Keratinocyte (primary cell): ENCODE measurements at regions not wholly inside any gene's neighbourhood (a gene's known extent, or its start where the extent isn't known, plus 50 kb on each side); places are given as distances from the start of the nearest gene placed in this dataset.
"Not testable (repeated sequence)": the region's sequence is repeated elsewhere in the genome, so short reads cannot be mapped to it uniquely, and the experiment has no call there.

Source experiments
- DNase-seq: peaks from one replicate; pipeline ENCODE4 v3.0.0-alpha.2; 2011; ENCODE audit warnings: low read depth, missing footprints, low spot score
- FAIRE-seq: peaks from 2 replicates; lab custom pipeline; 2011; peaks lifted over from hg19 to GRCh38; lab: Jason Lieb, UNC
- H2AFZ ChIP-seq: 2 replicates; pipeline ENCODE4 v1.6.0; 2012; ENCODE audit warnings: low read length, control low read depth, inconsistent platforms; ENCODE audit not compliant: control insufficient read depth
- H3K27ac ChIP-seq: 2 replicates; pipeline ENCODE4 v1.5.1; 2011; ENCODE audit warnings: low read length; ENCODE audit not compliant: control insufficient read depth, insufficient read depth
- H3K27me3 ChIP-seq: 3 replicates; pipeline ENCODE4 v1.6.0; 2011; ENCODE audit warnings: low read length; ENCODE audit not compliant: control insufficient read depth, insufficient read depth; ENCODE audit errors: extremely low read depth
- H3K36me3 ChIP-seq, 2 experiments: 2 replicates in 1 of 2; 3 replicates in 1 of 2; pipeline ENCODE4 v1.5.1; 2011; ENCODE audit warnings: low read length in 2 of 2, mild to moderate bottlenecking in 1 of 2; ENCODE audit not compliant: control insufficient read depth in 2 of 2, insufficient read depth in 2 of 2; ENCODE audit errors: extremely low read depth in 1 of 2
- H3K4me1 ChIP-seq: 3 replicates; pipeline ENCODE4 v1.5.1; 2011; ENCODE audit warnings: low read length; ENCODE audit not compliant: control insufficient read depth, insufficient read depth; ENCODE audit errors: extremely low read depth
- H3K4me2 ChIP-seq: 3 replicates; pipeline ENCODE4 v1.6.0; 2011; ENCODE audit warnings: low read depth, low read length; ENCODE audit not compliant: control insufficient read depth, insufficient read depth; ENCODE audit errors: extremely low read depth
- H3K4me3 ChIP-seq, 3 experiments: fragments of 200-600 bp in 1 of 3; sonication (generic) in 1 of 3; 2 replicates in 2 of 3; 3 replicates in 1 of 3; pipeline ENCODE4 v1.5.1; 2011 to 2016; ENCODE audit warnings: low read length in 3 of 3, mild to moderate bottlenecking in 3 of 3, control low read depth in 2 of 3, inconsistent platforms in 1 of 3, low read depth in 1 of 3, mixed read lengths in 1 of 3, mixed run types in 1 of 3, moderate library complexity in 1 of 3; ENCODE audit not compliant: control insufficient read depth in 2 of 3, insufficient read depth in 2 of 3; ENCODE audit errors: extremely low read depth in 1 of 3
- H3K79me2 ChIP-seq: 2 replicates; pipeline ENCODE4 v1.6.0; 2012; ENCODE audit warnings: low read length; ENCODE audit not compliant: control insufficient read depth, insufficient read depth
- H3K9ac ChIP-seq: 3 replicates; pipeline ENCODE4 v1.6.0; 2011; ENCODE audit warnings: low read length; ENCODE audit not compliant: control insufficient read depth, insufficient read depth; ENCODE audit errors: extremely low read depth
- H3K9me1 ChIP-seq: 3 replicates; pipeline ENCODE4 v1.6.0; 2011; ENCODE audit warnings: low read length; ENCODE audit not compliant: control insufficient read depth, insufficient read depth; ENCODE audit errors: extremely low read depth
- H3K9me3 ChIP-seq: 2 replicates; pipeline ENCODE4 v1.5.1; 2012; ENCODE audit warnings: low read depth, low read length; ENCODE audit not compliant: control insufficient read depth
- H4K20me1 ChIP-seq: 3 replicates; pipeline ENCODE4 v1.6.0; 2011; ENCODE audit warnings: low read length; ENCODE audit not compliant: control insufficient read depth, insufficient read depth; ENCODE audit errors: extremely low read depth
- EZH2 ChIP-seq: IDR thresholded peaks from one replicate; pipeline ENCODE4 v1.6.1; 2012; ENCODE audit warnings: inconsistent platforms, mild to moderate bottlenecking, low read length, moderate library complexity
- dilution Hi-C: fragments of 300-500 bp; cut with MboI; formaldehyde crosslinking; loops from one replicate; pipeline ENCODE4 v1.7.0; 2020; ENCODE audit warnings: low sequenced_read_pairs; ENCODE audit not compliant: extremely low pct_ligation_motif_present
- TF ChIP-seq, protein P1 (sequence below), 3 experiments: IDR thresholded peaks in 1 of 3; conservative IDR thresholded peaks in 1 of 3; optimal IDR thresholded peaks in 1 of 3; 2 replicates in 2 of 3; 3 replicates in 1 of 3; pipeline versions ENCODE3 to v1.5.1; 2011; ENCODE audit warnings: low read length in 3 of 3, mild to moderate bottlenecking in 3 of 3, moderate library complexity in 2 of 3, control low read depth in 1 of 3, inconsistent platforms in 1 of 3; ENCODE audit not compliant: insufficient read depth in 2 of 3; ENCODE audit errors: extremely low read depth in 1 of 3

DNA sequence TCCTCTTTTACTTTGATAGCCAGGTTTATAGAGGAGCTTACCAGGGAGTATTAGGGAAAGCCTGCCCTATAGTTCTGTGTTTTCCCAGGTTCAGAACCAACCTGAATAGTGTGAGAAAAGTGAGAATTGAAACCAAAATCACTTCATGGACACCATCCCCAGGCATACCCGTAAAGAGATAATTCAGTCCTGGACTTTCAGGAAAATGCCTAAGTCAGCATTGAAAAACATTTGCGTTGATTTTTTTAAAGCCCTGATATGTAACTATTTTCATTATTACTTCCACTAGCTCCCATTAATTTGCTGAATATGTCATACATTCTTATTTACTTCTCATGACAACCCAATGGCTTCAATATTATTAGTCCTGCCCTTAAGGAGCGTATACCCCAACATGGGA is 77.4 kb upstream of the TCF21 start:
- H4K20me1 ChIP-seq = no peaks in the 10 kb centered on the region

DNA sequence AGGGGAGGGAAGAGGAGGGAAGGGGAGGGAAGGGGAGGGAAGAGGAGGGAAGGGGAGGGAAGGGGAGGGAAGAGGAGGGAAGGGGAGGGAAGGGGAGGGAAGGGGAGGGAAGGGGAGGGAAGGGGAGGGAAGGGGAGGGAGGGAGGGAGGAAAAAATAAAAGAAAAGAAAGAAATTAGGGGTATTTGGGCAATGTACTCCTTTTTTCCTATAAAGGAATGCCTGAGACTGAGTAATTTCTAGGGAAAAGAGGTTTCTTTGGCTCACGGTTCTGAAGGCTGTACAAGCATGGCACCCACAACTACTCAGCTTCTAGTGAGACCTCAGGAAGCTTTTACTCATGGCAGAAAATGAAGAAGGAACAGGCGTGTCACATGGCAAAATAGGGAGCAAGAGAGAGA is 76.5 kb upstream of the TCF21 start:
- H3K9me1 ChIP-seq, H3K4me3 ChIP-seq, H3K36me3 ChIP-seq, H3K4me2 ChIP-seq, H4K20me1 ChIP-seq, H3K9ac ChIP-seq, DNase-seq, H3K27me3 ChIP-seq, H3K27ac ChIP-seq, FAIRE-seq, dilution Hi-C loops, H3K79me2 ChIP-seq, H2AFZ ChIP-seq, H3K9me3 ChIP-seq, H3K4me1 ChIP-seq: not testable (repeated sequence)

More for the DNA sequence above, 77.4 kb upstream of the TCF21 start:
- Histone ChIP-seq H3K27me3 (no peaks in the 10 kb centered on the region), H3K4me2 (no peak overlapping the region), H2AFZ (no peak overlapping the region), H3K9me1 (no peaks in the 10 kb centered on the region), H3K27ac (no peak overlapping the region), H3K9ac (no peak overlapping the region), H3K79me2 (no peaks in the 10 kb centered on the region), H3K4me3 (no peak overlapping the region), H3K4me1 (no peaks in the 10 kb centered on the region), H3K9me3 (no peaks in the 10 kb centered on the region), H3K36me3 (no peaks in the 10 kb centered on the region)
- dilution Hi-C loops = no loop called here
- FAIRE-seq (no peak), DNase-seq (no peak)
- TF ChIP-seq EZH2 = no peak
- TF ChIP-seq, protein P1, sequence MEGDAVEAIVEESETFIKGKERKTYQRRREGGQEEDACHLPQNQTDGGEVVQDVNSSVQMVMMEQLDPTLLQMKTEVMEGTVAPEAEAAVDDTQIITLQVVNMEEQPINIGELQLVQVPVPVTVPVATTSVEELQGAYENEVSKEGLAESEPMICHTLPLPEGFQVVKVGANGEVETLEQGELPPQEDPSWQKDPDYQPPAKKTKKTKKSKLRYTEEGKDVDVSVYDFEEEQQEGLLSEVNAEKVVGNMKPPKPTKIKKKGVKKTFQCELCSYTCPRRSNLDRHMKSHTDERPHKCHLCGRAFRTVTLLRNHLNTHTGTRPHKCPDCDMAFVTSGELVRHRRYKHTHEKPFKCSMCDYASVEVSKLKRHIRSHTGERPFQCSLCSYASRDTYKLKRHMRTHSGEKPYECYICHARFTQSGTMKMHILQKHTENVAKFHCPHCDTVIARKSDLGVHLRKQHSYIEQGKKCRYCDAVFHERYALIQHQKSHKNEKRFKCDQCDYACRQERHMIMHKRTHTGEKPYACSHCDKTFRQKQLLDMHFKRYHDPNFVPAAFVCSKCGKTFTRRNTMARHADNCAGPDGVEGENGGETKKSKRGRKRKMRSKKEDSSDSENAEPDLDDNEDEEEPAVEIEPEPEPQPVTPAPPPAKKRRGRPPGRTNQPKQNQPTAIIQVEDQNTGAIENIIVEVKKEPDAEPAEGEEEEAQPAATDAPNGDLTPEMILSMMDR (optimal IDR thresholded peaks at IDR 0.05 in 1 of 3, IDR thresholded peaks at IDR 0.05 in 1 of 3, conservative IDR thresholded peaks at IDR 0.05 in 1 of 3; ENCODE audit: extremely low read depth in 1 of 3, insufficient read depth in 2 of 3, low read length in 3 of 3) = no peak

DNA sequence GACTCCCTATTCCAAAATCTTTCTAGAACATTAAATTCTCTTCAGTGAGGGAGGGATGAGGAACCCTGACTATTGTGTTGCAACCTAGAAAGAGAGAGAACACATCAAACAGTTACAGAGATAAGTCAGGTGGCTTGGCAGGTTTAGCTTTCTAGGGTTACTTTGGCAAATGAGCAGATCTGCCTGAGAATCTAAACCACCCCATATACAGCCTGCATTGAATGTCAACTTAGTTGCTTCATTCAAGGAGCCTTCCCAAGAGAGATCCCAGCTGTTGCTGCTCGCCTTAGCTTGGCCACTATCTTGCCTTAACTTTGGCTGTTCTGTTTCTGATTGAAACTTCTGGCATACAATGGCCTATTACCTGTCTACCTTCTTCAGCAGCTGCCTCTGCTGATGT is 74.7 kb upstream of the TCF21 start:
- H3K79me2 ChIP-seq = no peaks in the 10 kb centered on the region
- no peaks in the 10 kb centered on the region for H3K9me1 ChIP-seq
- no peak for TF ChIP-seq EZH2
- TF ChIP-seq, protein P1 (optimal IDR thresholded peaks at IDR 0.05 in 1 of 3, IDR thresholded peaks at IDR 0.05 in 1 of 3, conservative IDR thresholded peaks at IDR 0.05 in 1 of 3; ENCODE audit: extremely low read depth in 1 of 3, insufficient read depth in 2 of 3, low read length in 3 of 3) = no peak
- H2AFZ ChIP-seq = no peak overlapping the region
- no peaks in the 10 kb centered on the region for H3K4me1 ChIP-seq
- DNase-seq (no peak), FAIRE-seq (no peak)
- no peaks in the 10 kb centered on the region for H3K36me3 ChIP-seq
- no peaks in the 10 kb centered on the region for H3K9me3 ChIP-seq
- H3K4me3 ChIP-seq = no peak overlapping the region
- no peaks in the 10 kb centered on the region for H3K27me3 ChIP-seq
- H3K27ac ChIP-seq = no peak overlapping the region
- no peak overlapping the region for H3K4me2 ChIP-seq
- no peaks in the 10 kb centered on the region for H4K20me1 ChIP-seq
- H3K9ac ChIP-seq = no peak overlapping the region
- dilution Hi-C loops = no loop called here
